RWPE1 (cell line): ENCODE measurements at regions not wholly inside any gene's neighbourhood (a gene's known extent, or its start where the extent isn't known, plus 50 kb on each side); places are given as distances from the start of the nearest gene placed in this dataset.
A peak's percentile ranks its signal among the peaks of the same experiment; 100 is the strongest.

Experiments used
- CTCF ChIA-PET: fragments of 350-600 bp; sonication (Branson Sonifier 250); formaldehyde crosslinking; extraction: SDS; loops from one replicate; lab custom pipeline; 2021; lab: Yijun Ruan, JAX
- POLR2A ChIA-PET: fragments of 400-600 bp; formaldehyde crosslinking; extraction: SDS; loops from one replicate; lab custom pipeline; 2020; ENCODE audit warnings: antibody characterized with exemption; ENCODE audit not compliant: low non-redundant PET; lab: Yijun Ruan, JAX
- DNase-seq: peaks from one replicate; pipeline ENCODE4 v3.0.0; 2012; ENCODE audit warnings: low spot score
- H3K27ac ChIP-seq: fragments of 450-650 bp; 2 replicates; pipeline ENCODE4 v1.5.1; 2017
- TF ChIP-seq, protein P1 (sequence below): fragments of 450-650 bp; conservative IDR thresholded peaks from 2 replicates; pipeline ENCODE4 v1.5.1; 2017; ENCODE audit warnings: low read depth, mild to moderate bottlenecking

DNA sequence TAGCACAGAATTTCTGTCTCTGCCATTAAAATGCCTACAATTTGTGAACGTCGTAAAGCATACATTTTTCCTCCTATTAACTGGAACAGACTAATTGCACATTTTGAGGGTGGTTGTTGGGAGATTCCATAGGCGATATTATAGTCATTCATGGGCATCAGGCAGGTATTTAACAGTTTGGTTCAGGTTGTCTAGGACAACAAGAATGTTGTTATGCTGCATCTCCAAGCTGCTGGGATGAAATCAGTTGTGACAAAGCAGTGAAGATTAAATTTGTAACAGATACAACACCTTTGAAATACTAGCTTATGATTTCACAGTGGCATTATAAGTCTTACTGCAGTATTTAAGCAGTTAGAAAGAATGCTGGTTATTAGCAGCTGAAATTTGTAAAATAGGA, 339.7 kb upstream of the PITX2 start:
- POLR2A ChIA-PET = no interaction called here
- H3K27ac ChIP-seq = no peak overlapping the region
- TF ChIP-seq, protein P1, sequence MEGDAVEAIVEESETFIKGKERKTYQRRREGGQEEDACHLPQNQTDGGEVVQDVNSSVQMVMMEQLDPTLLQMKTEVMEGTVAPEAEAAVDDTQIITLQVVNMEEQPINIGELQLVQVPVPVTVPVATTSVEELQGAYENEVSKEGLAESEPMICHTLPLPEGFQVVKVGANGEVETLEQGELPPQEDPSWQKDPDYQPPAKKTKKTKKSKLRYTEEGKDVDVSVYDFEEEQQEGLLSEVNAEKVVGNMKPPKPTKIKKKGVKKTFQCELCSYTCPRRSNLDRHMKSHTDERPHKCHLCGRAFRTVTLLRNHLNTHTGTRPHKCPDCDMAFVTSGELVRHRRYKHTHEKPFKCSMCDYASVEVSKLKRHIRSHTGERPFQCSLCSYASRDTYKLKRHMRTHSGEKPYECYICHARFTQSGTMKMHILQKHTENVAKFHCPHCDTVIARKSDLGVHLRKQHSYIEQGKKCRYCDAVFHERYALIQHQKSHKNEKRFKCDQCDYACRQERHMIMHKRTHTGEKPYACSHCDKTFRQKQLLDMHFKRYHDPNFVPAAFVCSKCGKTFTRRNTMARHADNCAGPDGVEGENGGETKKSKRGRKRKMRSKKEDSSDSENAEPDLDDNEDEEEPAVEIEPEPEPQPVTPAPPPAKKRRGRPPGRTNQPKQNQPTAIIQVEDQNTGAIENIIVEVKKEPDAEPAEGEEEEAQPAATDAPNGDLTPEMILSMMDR = no peak
- CTCF ChIA-PET = interaction anchor here (0.6 kb wide), 1 partner anchor 435 kb away, joined by 3 read pairs; no protein-coding TSS in a partner anchor
- no peak for DNase-seq

DNA sequence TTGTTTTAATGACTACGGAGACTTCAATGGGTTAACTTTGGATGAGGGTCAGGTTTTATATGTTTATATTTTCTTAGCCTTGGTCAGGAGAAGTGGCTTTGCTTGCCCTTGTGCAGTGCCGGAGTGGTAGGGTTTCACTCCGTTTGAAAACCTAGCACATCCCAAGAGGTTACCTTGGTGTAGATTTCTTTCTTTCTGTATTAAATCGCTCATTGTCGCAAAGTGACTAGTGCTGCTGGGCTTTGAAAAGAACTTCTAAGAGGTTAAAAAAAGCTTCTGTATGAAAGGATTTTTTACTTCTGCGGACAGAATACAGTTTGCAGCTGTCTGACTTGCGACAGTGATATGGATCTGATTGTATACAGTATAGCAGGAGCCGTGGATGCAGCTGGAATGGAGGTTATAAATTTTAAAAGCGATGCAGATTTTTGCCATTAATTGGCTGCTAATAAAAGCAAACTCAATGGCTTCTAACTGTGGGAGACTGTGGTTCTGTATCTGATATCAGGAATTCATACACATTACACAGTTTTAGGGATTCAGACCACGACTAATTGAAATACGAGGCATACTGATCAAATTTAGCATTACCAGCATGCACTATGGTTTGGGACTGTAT, 340.9 kb upstream of the PITX2 start:
- DNase-seq = no peak
- POLR2A ChIA-PET = no interaction called here
- no peak overlapping the region for H3K27ac ChIP-seq
- TF ChIP-seq, protein P1 = no peak
- CTCF ChIA-PET = no interaction called here

DNA sequence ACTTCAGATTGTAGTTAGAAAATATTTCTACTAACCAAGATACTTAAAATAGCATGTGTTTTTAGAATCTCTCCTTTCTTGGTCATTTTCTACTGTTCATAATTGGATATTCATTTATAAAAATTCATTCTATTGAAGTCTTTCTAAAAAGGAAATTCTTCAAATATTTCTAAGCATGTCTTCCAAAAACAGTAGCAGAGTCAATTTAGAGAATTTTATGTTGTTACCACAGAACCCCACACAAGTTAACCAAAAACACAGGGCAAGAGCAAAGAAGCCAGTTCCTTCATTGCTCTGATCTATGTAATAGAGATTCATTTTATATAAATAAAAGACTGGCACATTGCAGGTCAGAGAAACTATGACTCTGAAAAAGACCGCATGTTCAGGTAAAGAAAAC, 345.1 kb upstream of the PITX2 start:
- TF ChIP-seq, protein P1 = no peak
- no peak for DNase-seq
- no peak overlapping the region for H3K27ac ChIP-seq
- POLR2A ChIA-PET = no interaction called here
- CTCF ChIA-PET = no interaction called here

DNA sequence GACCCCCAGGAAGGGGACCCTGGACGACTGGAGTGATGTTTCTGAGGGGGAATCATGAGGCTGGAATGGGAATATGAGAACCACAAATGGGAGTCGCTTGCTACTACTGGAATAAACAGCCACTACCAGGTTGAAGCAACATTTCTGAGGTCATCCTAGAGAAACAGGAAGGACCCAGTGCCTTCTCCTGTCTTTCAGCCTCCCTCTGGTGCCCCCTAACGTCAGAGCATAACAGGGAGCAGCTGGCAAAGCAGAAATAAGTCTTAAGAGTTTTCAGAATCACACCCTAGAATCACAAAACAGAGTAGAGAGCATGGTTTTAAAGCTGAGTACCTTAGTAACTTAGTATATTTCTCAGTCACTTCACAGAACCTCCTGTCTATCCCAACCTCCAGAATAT, 347.8 kb upstream of the PITX2 start:
- TF ChIP-seq, protein P1 = no peak
- H3K27ac ChIP-seq = no peak overlapping the region
- ChIA-PET POLR2A (no interaction called here), CTCF (interaction anchor here (0.5 to 0.7 kb wide), 4 partner anchors 16 to 307 kb away, joined by 3 to 4 read pairs (median 3); no protein-coding TSS in a partner anchor)
- DNase-seq = peak; percentile 17

DNA sequence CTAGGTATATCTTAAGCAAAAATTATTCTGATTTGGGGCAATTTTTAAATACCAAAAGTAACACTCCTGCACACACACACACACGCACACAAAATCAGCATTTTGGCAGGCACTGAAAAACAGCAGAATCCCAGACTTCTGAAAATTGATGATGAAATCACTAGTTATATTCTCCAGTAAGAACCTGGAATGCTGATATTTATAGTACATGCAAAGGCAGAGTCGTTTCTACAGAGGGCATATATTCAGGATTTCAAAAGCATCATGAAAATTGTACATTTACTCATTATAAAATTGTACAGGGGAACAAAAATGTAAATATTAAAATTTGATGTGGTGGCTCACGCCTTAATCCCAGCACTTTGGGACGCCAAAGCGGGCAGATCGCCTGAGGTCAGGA, 352.5 kb upstream of the PITX2 start:
- ChIA-PET CTCF (no interaction called here), POLR2A (no interaction called here)
- DNase-seq = no peak
- H3K27ac ChIP-seq = no peak overlapping the region
- TF ChIP-seq, protein P1 = no peak

DNA sequence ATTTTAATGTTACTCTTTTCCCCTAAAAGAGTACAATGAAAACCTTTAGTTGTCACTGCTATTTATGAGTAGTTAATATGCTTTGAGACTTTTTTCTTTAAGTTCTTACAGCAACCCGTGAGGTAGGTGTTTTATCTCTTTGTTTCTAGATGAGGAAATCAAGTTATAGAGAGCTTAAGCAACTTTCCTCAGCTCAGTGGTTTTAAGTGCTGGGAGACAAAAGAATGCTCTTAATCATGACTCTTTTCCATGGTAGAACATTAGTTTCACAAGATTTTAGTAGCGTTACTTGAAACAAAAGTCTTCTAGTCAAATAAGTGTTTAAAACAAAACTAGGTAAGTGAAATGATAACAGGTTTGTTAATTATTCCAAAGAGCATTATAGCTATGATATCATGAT, 354.7 kb upstream of the PITX2 start:
- TF ChIP-seq, protein P1 = no peak
- CTCF ChIA-PET = interaction anchor here (0.6 to 0.7 kb wide), 3 partner anchors 45 to 1679 kb away, joined by 3 to 4 read pairs (median 3); no protein-coding TSS in a partner anchor
- POLR2A ChIA-PET = no interaction called here
- no peak overlapping the region for H3K27ac ChIP-seq
- no peak for DNase-seq
